HG03460 (cell line): ENCODE measurements at regions not wholly inside any gene's neighbourhood (a gene's known extent, or its start where the extent isn't known, plus 50 kb on each side); places are given as distances from the start of the nearest gene placed in this dataset.
"Not testable (repeated sequence)": the region's sequence is repeated elsewhere in the genome, so short reads cannot be mapped to it uniquely, and the experiment has no call there.

Experiments
- ATAC-seq: cut with Tn5 transposase; IDR thresholded peaks from one replicate; pipeline ENCODE4 v1.9.1; 2021; ENCODE audit not compliant: unreplicated experiment

DNA sequence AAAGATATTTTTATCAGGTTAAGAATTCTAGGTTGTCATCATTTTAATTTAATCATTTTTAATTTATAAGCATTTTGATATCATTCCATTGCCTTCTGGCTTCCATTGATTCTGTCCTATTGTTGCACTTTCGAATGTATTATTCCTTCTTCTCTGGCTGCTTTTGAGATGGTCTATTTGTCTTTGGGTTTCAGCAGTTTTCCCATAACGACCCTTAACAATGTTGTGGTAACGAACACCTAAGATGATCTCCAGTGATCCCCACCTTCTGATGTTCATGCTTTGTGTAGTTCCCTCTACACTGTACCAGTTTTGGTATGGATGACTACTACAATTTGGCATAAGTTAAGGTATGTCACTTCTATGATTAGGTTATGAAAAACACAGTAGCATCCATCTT is 59.9 kb downstream of the MINAR1 start:
- ATAC-seq, result no peak

- ATAC-seq, result no peak
These were observed 62.3 kb downstream of the MINAR1 start for GRCh38 chr15:79494384-79494909.

GRCh38 chr15:79494963-79495755 is 63.0 kb downstream of the MINAR1 start:
- no peak for ATAC-seq

- ATAC-seq, result no peak
These were observed 63.6 kb downstream of the MINAR1 start for GRCh38 chr15:79495775-79496174.

GRCh38 chr15:79496838-79497237 is 64.7 kb downstream of the MINAR1 start:
- ATAC-seq, result no peak

DNA sequence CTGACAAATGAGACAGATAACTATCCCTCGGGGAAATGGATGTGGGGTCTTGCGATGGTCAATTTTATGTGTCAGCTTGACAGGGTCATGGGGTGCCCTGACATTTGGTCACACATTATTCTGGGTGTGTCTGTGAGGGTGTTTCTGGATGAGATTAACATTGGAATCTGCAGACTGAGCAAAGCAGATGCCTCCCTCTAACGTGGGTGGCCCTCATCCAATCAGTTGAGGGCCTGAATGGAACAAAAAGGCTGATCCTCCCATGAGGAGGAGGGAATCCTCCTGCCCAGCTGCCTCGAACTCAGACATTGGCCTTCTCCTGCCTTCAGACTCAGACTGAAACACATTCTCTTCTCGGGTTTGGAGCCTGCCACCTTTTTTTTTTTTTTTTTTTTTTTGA is 69.0 kb downstream of the MINAR1 start:
- ATAC-seq, result no peak

DNA sequence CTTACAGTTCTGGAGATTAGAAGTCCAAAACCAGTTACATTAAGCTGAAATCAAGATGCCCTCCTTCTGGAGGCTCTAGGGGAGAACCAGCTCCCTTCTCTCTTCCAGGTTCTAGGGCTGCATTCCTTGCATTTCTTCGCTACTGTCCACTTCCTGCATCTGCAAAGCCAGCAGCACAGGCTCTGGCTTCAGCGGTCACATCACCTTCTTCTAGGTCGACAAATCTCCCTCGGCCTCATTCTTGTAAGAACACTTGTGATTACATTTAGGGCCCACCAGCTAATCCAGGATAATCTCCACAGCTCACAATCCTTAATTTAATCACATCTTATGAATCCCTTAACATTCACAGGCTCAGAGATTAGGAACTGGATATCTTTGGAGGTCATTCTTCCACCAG is 73.8 kb downstream of the MINAR1 start:
- no peak for ATAC-seq

GRCh38 chr15:79512844-79513243 is 80.7 kb downstream of the MINAR1 start:
- ATAC-seq, result not testable (repeated sequence)

GRCh38 chr15:79513417-79513816 is 81.3 kb downstream of the MINAR1 start:
- ATAC-seq, result no peak

- ATAC-seq, result no peak
These were observed 81.8 kb downstream of the MINAR1 start for GRCh38 chr15:79513940-79514339.

- ATAC-seq, result no peak
These were observed 83.3 kb downstream of the MINAR1 start for GRCh38 chr15:79515300-79516027.

DNA sequence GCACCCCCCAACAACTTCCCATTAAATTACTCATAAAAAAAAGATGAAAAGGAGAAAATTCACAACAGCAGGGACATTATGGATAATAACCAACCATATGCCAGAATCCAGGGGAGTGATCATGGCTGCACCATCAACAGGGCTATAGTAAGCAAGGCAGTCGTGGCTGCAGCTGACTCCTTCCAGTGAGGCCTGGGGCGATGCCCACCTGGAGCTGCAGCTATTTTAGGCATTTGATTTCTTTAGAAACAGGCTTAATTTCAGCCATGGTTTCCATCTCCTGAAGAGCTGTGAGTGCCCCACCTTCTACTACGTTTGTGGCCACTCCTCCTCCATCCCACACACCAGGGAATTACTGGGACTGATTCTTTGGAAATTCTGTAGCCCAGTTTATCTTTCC is 84.0 kb downstream of the MINAR1 start:
- no peak for ATAC-seq

DNA sequence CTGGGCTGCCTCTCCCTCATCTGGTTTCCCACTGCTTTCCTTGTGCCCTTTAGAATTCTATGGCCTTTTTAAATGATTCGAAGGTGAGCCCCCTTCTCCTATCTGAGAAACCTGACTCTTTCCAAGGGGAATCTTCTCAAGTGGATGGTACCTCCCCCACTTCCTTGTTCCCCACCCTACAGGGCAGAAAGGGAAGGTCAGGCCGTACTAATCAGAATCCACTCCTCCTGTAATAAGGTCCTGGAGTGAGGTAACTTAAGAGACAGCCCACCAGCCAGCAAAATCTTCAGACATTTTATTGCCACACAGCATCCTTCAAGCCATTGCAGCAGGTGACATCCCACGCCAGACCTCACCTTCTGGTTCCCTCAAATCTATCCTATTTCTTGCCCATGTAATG is 84.5 kb downstream of the MINAR1 start:
- no peak for ATAC-seq

DNA sequence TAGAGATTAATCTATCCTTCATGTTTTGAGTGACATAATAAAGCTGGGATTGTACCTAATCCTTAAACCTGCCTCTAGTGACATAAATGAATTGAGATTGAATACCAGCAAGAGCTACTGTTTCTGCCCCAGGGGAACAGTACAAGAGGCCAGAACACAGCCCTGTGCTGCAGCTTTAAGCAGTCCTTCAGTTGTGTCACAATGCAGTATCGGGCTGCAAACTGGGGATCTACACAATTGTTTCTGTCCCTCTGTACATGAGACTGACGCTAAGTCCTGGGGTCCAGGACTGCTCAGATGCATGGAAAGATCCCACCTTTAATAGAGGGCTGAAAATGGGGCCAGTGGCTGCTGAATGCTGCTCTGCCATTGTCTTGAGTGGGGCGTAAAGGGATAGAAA is 87.5 kb downstream of the MINAR1 start:
- no peak for ATAC-seq

DNA sequence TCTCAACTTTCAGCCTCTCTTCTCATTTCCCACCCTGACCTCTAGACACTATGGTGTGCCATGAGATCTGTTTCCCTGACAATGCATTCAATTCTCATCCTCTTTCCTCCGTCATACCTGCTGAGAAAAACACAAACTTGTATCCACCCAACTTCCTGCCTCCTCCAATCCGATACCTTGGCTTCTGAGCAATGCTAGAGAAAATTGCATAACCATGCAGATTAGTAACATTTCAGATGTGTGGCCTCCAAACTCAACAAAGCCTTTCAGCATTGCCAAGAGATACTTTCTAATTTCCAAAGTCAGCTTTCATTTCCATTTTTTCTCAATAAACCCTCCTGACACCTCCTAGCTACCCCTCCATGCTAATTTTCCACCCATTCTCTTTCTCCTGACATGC is 88.5 kb downstream of the MINAR1 start:
- ATAC-seq, result no peak

- ATAC-seq, result no peak
These were observed 90.5 kb downstream of the MINAR1 start for GRCh38 chr15:79522656-79523055.

DNA sequence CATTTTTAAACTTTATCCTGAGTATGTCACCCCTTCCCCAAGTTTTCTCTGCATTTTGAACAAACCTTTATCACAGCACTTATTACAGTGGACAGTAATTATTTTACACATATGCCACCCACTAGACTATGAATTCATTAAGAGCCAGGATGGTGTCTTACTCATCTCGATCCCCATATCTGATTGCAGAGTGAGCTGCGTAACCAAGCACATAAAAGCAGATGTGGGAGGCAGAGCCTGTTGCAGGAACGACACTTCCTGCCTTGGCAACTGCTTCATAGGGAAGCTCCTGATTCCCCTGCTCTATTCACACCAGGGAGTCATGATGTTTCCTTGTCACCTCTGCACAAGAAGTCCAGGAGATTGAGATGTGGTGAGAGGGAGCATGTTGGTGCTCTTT is 91.1 kb downstream of the MINAR1 start:
- no peak for ATAC-seq

- no peak for ATAC-seq
These were observed 92.4 kb downstream of the MINAR1 start for GRCh38 chr15:79524531-79524930.

DNA sequence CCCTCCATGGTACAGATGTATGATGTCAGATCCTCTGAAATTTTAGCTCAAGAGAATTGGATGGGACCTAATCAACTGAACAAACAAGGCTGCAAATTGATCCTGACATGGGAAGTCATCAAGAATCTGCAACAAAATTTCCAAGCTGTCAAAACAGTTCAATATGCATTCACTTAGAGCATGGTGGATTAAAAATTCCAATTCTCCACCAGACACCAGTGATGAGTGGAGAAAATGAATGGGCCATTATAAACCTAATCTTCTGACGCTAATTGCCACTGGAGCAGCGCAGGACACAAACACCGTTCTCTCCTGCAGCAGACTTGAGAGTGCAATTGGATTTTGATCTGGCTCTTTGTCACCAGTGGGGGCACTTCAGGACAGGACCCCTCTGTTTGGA is 94.2 kb downstream of the MINAR1 start:
- no peak for ATAC-seq

GRCh38 chr15:79527821-79528220 is 95.7 kb downstream of the MINAR1 start:
- ATAC-seq, result no peak

GRCh38 chr15:79529157-79529785 is 97.1 kb downstream of the MINAR1 start:
- ATAC-seq, result no peak

- ATAC-seq, result no peak
These were observed 103.4 kb downstream of the MINAR1 start for GRCh38 chr15:79535536-79535935.
